ENCODE measurements at regions not wholly inside any gene's neighbourhood (a gene's known extent, or its start where the extent isn't known, plus 50 kb on each side); places are given as distances from the start of the nearest gene placed in this dataset.

DNA sequence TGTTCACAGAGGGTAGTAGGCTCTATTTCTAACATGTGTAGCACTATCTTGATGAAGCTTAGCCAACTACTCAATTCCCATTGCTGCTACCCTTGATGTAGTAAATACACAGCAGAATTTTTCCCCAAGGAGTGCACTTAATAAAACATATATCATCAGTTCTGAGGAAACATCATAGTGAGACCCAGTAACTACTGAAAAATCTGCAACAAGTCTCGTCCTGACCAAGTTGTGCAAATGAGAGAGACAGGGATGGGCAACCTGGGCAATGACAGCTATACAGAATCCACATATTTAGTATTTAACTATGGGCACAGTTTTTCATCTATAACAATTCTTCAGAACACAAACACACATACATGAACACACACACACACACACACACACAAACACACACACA lies 1073.8 kb upstream of the SORCS1 start:
- TF ChIP-seq, protein P1, sequence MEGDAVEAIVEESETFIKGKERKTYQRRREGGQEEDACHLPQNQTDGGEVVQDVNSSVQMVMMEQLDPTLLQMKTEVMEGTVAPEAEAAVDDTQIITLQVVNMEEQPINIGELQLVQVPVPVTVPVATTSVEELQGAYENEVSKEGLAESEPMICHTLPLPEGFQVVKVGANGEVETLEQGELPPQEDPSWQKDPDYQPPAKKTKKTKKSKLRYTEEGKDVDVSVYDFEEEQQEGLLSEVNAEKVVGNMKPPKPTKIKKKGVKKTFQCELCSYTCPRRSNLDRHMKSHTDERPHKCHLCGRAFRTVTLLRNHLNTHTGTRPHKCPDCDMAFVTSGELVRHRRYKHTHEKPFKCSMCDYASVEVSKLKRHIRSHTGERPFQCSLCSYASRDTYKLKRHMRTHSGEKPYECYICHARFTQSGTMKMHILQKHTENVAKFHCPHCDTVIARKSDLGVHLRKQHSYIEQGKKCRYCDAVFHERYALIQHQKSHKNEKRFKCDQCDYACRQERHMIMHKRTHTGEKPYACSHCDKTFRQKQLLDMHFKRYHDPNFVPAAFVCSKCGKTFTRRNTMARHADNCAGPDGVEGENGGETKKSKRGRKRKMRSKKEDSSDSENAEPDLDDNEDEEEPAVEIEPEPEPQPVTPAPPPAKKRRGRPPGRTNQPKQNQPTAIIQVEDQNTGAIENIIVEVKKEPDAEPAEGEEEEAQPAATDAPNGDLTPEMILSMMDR (IDR thresholded peaks at IDR 0.05), result no peak
- TF ChIP-seq TEAD4 (CRISPR knock-in tag; IDR thresholded peaks at IDR 0.05) (no peak), JUN (CRISPR knock-in tag; IDR thresholded peaks at IDR 0.05) (no peak), NR2C2 (CRISPR knock-in tag; IDR thresholded peaks at IDR 0.05) (no peak), MXD4 (CRISPR knock-in tag; IDR thresholded peaks at IDR 0.05; ENCODE audit: borderline replicate concordance) (no peak)
- TF ChIP-seq, protein P2, sequence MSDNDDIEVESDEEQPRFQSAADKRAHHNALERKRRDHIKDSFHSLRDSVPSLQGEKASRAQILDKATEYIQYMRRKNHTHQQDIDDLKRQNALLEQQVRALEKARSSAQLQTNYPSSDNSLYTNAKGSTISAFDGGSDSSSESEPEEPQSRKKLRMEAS (CRISPR knock-in tag; IDR thresholded peaks at IDR 0.05), result no peak
- TF ChIP-seq, protein P3, sequence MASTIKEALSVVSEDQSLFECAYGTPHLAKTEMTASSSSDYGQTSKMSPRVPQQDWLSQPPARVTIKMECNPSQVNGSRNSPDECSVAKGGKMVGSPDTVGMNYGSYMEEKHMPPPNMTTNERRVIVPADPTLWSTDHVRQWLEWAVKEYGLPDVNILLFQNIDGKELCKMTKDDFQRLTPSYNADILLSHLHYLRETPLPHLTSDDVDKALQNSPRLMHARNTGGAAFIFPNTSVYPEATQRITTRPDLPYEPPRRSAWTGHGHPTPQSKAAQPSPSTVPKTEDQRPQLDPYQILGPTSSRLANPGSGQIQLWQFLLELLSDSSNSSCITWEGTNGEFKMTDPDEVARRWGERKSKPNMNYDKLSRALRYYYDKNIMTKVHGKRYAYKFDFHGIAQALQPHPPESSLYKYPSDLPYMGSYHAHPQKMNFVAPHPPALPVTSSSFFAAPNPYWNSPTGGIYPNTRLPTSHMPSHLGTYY (CRISPR knock-in tag; IDR thresholded peaks at IDR 0.05), result no peak

All from WTC11 (cell line).